Neural progenitor cell (in vitro differentiated cells): ENCODE measurements at regions not wholly inside any gene's neighbourhood (a gene's known extent, or its start where the extent isn't known, plus 50 kb on each side); places are given as distances from the start of the nearest gene placed in this dataset.

Experiments used
- EZH2 ChIP-seq: fragments of 200-600 bp; sonication (generic); IDR thresholded peaks from 2 replicates; pipeline ENCODE4 v1.6.1; 2017; ENCODE audit warnings: antibody characterized with exemption, mild to moderate bottlenecking, moderate library complexity
- EZH2phosphoT487 ChIP-seq: fragments of 200-600 bp; sonication (generic); IDR thresholded peaks from 2 replicates; pipeline ENCODE4 v1.6.1; 2017; ENCODE audit warnings: antibody characterized with exemption
- TF ChIP-seq, protein P1 (sequence below): fragments of 200-600 bp; sonication (generic); IDR thresholded peaks from 2 replicates; pipeline ENCODE4 v1.5.1; 2017; ENCODE audit warnings: antibody characterized with exemption, mild to moderate bottlenecking

DNA sequence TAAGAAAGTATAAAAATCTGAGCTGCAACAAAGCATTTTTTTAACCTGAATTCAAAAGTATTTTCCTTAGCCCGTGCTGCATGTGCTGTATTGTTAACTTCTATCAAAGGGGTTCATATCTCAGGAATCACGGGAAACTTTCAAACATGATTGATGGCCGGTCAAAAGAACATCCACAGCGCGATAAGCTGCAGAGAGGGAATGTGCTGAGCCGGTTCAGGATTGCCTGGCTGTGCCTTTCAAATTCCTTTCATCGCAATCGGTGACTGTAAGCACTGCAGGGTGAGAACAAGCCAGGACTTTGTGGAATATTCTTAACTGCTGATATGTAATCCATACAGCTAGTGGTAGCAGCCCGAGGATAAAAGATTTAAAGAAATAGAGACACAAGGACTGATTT, 210.9 kb upstream of the NOCT start:
- TF ChIP-seq, protein P1, sequence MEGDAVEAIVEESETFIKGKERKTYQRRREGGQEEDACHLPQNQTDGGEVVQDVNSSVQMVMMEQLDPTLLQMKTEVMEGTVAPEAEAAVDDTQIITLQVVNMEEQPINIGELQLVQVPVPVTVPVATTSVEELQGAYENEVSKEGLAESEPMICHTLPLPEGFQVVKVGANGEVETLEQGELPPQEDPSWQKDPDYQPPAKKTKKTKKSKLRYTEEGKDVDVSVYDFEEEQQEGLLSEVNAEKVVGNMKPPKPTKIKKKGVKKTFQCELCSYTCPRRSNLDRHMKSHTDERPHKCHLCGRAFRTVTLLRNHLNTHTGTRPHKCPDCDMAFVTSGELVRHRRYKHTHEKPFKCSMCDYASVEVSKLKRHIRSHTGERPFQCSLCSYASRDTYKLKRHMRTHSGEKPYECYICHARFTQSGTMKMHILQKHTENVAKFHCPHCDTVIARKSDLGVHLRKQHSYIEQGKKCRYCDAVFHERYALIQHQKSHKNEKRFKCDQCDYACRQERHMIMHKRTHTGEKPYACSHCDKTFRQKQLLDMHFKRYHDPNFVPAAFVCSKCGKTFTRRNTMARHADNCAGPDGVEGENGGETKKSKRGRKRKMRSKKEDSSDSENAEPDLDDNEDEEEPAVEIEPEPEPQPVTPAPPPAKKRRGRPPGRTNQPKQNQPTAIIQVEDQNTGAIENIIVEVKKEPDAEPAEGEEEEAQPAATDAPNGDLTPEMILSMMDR, result no peak
- TF ChIP-seq EZH2 (no peak), EZH2phosphoT487 (no peak)
